Neural cell (in vitro differentiated cells): ENCODE measurements at regions not wholly inside any gene's neighbourhood (a gene's known extent, or its start where the extent isn't known, plus 50 kb on each side); places are given as distances from the start of the nearest gene placed in this dataset.

Experiments used
- H2AFZ ChIP-seq: fragments of 200-600, 300-800 bp; sonication (generic), shearing (Covaris generic); 2 replicates; pipeline ENCODE4 v1.6.0; 2014; ENCODE audit warnings: low read depth, mild to moderate bottlenecking, antibody characterized with exemption, low read length, moderate library complexity
- H3F3A ChIP-seq: fragments of 200-600 bp; shearing (Covaris generic); 2 replicates; pipeline ENCODE4 v1.6.1; 2016; ENCODE audit warnings: mild to moderate bottlenecking, moderate library complexity, mixed read lengths, antibody characterized with exemption, low read length; ENCODE audit not compliant: insufficient read depth, poor library complexity, severe bottlenecking
- H3K27ac ChIP-seq: fragments of 200-600, 300-800 bp; sonication (generic), shearing (Covaris generic); 2 replicates; pipeline ENCODE4 v1.5.1; 2014; ENCODE audit warnings: mild to moderate bottlenecking, low read length, moderate library complexity
- H3K27me3 ChIP-seq: fragments of 300-800, 200-600 bp; sonication (generic), shearing (Covaris generic); 2 replicates; pipeline ENCODE4 v1.6.0; 2014; ENCODE audit warnings: mild to moderate bottlenecking, low read depth, low read length, moderate library complexity; ENCODE audit not compliant: insufficient read depth
- H3K36me3 ChIP-seq: fragments of 300-800, 200-600 bp; sonication (generic), shearing (Covaris generic); 2 replicates; pipeline ENCODE4 v1.5.1; 2014; ENCODE audit warnings: mild to moderate bottlenecking, antibody characterized with exemption, low read length, moderate library complexity; ENCODE audit not compliant: insufficient read depth
- H3K4me2 ChIP-seq: fragments of 300-800, 200-600 bp; sonication (generic), shearing (Covaris generic); 2 replicates; pipeline ENCODE4 v1.6.0; 2014; ENCODE audit warnings: mild to moderate bottlenecking, low read length
- H3K4me3 ChIP-seq: fragments of 300-800, 200-600 bp; sonication (generic), shearing (Covaris generic); 2 replicates; pipeline ENCODE4 v1.5.1; 2014; ENCODE audit warnings: mild to moderate bottlenecking, low read length, moderate library complexity
- H3K79me2 ChIP-seq: fragments of 200-600 bp; shearing (Covaris generic); replicated peaks from 2 replicates; pipeline ENCODE4 v1.6.0; 2014; ENCODE audit warnings: mild to moderate bottlenecking, low read length, moderate library complexity; ENCODE audit not compliant: insufficient read depth
- H3K9ac ChIP-seq: fragments of 300-800, 200-600 bp; sonication (generic), shearing (Covaris generic); 2 replicates; pipeline ENCODE4 v1.6.1; 2016; ENCODE audit warnings: mild to moderate bottlenecking, low read length, mixed read lengths
- H3K9me2 ChIP-seq: fragments of 200-600 bp; shearing (Covaris generic); 2 replicates; pipeline ENCODE4 v1.6.1; 2016; ENCODE audit warnings: mild to moderate bottlenecking, low read length, mixed read lengths; ENCODE audit not compliant: insufficient read depth
- H3K9me3 ChIP-seq: fragments of 200-600, 300-800 bp; sonication (generic), shearing (Covaris generic); 2 replicates; pipeline ENCODE4 v1.6.1; 2016; ENCODE audit warnings: mild to moderate bottlenecking, mixed run types, low read length, moderate library complexity, mixed read lengths
- H4K20me1 ChIP-seq: fragments of 200-600 bp; shearing (Covaris generic); 2 replicates; pipeline ENCODE4 v1.6.1; 2016; ENCODE audit warnings: mild to moderate bottlenecking, mixed run types; ENCODE audit not compliant: insufficient read depth
- CTCF ChIP-seq: fragments of 450-650 bp; IDR thresholded peaks from 2 replicates; pipeline ENCODE4 v1.5.1; 2014; ENCODE audit warnings: antibody characterized with exemption, mild to moderate bottlenecking, moderate library complexity; ENCODE audit not compliant: poor library complexity, severe bottlenecking
- EP300 ChIP-seq: fragments of 450-650 bp; conservative IDR thresholded peaks from 2 replicates; pipeline ENCODE4 v1.6.1; 2014; ENCODE audit warnings: antibody characterized with exemption, mild to moderate bottlenecking, moderate library complexity; ENCODE audit not compliant: poor library complexity, severe bottlenecking
- EZH2 ChIP-seq: fragments of 200-600, 300-800 bp; shearing (Covaris generic), sonication (generic); IDR thresholded peaks from 2 replicates; pipeline ENCODE4 v1.6.1; 2014; ENCODE audit warnings: antibody characterized with exemption, low read length, borderline replicate concordance, mild to moderate bottlenecking; ENCODE audit not compliant: insufficient read depth, poor library complexity, severe bottlenecking
- MXI1 ChIP-seq: fragments of 450-650 bp; conservative IDR thresholded peaks from 2 replicates; pipeline ENCODE4 v1.6.1; 2014; ENCODE audit warnings: antibody characterized with exemption, mild to moderate bottlenecking; ENCODE audit not compliant: poor library complexity, severe bottlenecking
- POLR2AphosphoS5 ChIP-seq: IDR thresholded peaks from 2 replicates; pipeline ENCODE4 v1.6.1; 2012
- RAD21 ChIP-seq: fragments of 450-650 bp; conservative IDR thresholded peaks from 2 replicates; pipeline ENCODE4 v1.6.1; 2014; ENCODE audit warnings: antibody characterized with exemption, mild to moderate bottlenecking, moderate library complexity
- SMC3 ChIP-seq: fragments of 450-650 bp; conservative IDR thresholded peaks from 2 replicates; pipeline ENCODE4 v1.6.1; 2014; ENCODE audit warnings: antibody characterized with exemption, mild to moderate bottlenecking, moderate library complexity; ENCODE audit not compliant: poor library complexity
- TAF1 ChIP-seq: IDR thresholded peaks from 2 replicates; pipeline ENCODE4 v1.6.1; 2012; ENCODE audit warnings: low read depth
- TF ChIP-seq, protein P1 (sequence below): IDR thresholded peaks from 2 replicates; pipeline ENCODE4 v1.6.1; 2012; ENCODE audit warnings: borderline replicate concordance

DNA sequence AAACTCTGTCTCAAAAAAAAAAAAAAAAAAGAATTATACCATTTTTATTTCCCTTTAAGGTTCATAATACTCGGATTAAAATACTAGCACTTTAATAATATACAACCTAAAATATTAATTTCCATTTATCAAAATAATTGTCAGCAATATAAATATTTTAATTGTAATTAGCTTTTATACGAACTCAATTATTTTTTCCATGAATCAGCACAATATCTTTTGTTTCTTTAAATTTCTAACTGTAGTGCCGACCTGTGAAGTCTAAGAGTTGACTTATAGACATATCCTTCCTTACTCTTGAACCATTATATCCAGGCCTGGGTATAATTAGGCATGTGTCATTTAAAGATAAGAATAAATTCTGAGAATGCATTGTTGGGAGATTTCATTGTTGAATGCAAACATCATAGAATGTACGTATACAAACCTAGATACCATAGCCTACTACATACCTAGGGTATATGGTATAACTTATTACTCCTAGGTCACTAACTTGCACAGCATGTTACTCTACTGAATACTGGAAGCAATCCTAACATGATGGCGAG is 996.7 kb upstream of the TMPRSS15 start:
- Histone ChIP-seq H2AFZ (no peak overlapping the region), H3K9me2 (no peaks in the 10 kb centered on the region), H3F3A (no peaks in the 10 kb centered on the region), H3K4me2 (no peak overlapping the region), H3K4me3 (no peak overlapping the region), H4K20me1 (no peaks in the 10 kb centered on the region), H3K9ac (no peak overlapping the region), H3K9me3 (no peaks in the 10 kb centered on the region), H3K36me3 (no peaks in the 10 kb centered on the region), H3K27me3 (no peaks in the 10 kb centered on the region), H3K27ac (no peak overlapping the region), H3K79me2 (no peaks in the 10 kb centered on the region)
- TF ChIP-seq SMC3 (no peak), RAD21 (no peak), POLR2AphosphoS5 (no peak), CTCF (no peak), MXI1 (no peak), EZH2 (no peak), TAF1 (no peak), EP300 (no peak)
- TF ChIP-seq, protein P1, sequence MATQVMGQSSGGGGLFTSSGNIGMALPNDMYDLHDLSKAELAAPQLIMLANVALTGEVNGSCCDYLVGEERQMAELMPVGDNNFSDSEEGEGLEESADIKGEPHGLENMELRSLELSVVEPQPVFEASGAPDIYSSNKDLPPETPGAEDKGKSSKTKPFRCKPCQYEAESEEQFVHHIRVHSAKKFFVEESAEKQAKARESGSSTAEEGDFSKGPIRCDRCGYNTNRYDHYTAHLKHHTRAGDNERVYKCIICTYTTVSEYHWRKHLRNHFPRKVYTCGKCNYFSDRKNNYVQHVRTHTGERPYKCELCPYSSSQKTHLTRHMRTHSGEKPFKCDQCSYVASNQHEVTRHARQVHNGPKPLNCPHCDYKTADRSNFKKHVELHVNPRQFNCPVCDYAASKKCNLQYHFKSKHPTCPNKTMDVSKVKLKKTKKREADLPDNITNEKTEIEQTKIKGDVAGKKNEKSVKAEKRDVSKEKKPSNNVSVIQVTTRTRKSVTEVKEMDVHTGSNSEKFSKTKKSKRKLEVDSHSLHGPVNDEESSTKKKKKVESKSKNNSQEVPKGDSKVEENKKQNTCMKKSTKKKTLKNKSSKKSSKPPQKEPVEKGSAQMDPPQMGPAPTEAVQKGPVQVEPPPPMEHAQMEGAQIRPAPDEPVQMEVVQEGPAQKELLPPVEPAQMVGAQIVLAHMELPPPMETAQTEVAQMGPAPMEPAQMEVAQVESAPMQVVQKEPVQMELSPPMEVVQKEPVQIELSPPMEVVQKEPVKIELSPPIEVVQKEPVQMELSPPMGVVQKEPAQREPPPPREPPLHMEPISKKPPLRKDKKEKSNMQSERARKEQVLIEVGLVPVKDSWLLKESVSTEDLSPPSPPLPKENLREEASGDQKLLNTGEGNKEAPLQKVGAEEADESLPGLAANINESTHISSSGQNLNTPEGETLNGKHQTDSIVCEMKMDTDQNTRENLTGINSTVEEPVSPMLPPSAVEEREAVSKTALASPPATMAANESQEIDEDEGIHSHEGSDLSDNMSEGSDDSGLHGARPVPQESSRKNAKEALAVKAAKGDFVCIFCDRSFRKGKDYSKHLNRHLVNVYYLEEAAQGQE: no peak

- H3K9ac ChIP-seq: no peak overlapping the region
- no peak overlapping the region for H3K4me3 ChIP-seq
- H3K36me3 ChIP-seq: no peaks in the 10 kb centered on the region
- no peaks in the 10 kb centered on the region for H3K27me3 ChIP-seq
- H3K9me3 ChIP-seq: no peaks in the 10 kb centered on the region
- no peak overlapping the region for H3K4me2 ChIP-seq
- no peak overlapping the region for H3K27ac ChIP-seq
- H2AFZ ChIP-seq: no peak overlapping the region
- no peaks in the 10 kb centered on the region for H3F3A ChIP-seq
- no peaks in the 10 kb centered on the region for H4K20me1 ChIP-seq
- no peaks in the 10 kb centered on the region for H3K9me2 ChIP-seq
- no peaks in the 10 kb centered on the region for H3K79me2 ChIP-seq
- no peak for TF ChIP-seq CTCF
- no peak for TF ChIP-seq SMC3
- no peak for TF ChIP-seq EP300
- no peak for TF ChIP-seq POLR2AphosphoS5
Observed at GRCh38 chr21:19402870-19403269, 999.3 kb upstream of the TMPRSS15 start.
